SHP77 (cell line): ENCODE measurements at regions not wholly inside any gene's neighbourhood (a gene's known extent, or its start where the extent isn't known, plus 50 kb on each side); places are given as distances from the start of the nearest gene placed in this dataset.

ENCODE experiments used
- DNase-seq, 2 experiments: peaks; one replicate each; lab custom pipeline; 2025; lab: John Stamatoyannopoulos, UW

GRCh38 chr12:115020091-115020490 lies 336.1 kb upstream of the TBX3 start:
- DNase-seq: no peak

- no peak for DNase-seq
Observed at GRCh38 chr12:115017346-115017745, 333.4 kb upstream of the TBX3 start.

DNA sequence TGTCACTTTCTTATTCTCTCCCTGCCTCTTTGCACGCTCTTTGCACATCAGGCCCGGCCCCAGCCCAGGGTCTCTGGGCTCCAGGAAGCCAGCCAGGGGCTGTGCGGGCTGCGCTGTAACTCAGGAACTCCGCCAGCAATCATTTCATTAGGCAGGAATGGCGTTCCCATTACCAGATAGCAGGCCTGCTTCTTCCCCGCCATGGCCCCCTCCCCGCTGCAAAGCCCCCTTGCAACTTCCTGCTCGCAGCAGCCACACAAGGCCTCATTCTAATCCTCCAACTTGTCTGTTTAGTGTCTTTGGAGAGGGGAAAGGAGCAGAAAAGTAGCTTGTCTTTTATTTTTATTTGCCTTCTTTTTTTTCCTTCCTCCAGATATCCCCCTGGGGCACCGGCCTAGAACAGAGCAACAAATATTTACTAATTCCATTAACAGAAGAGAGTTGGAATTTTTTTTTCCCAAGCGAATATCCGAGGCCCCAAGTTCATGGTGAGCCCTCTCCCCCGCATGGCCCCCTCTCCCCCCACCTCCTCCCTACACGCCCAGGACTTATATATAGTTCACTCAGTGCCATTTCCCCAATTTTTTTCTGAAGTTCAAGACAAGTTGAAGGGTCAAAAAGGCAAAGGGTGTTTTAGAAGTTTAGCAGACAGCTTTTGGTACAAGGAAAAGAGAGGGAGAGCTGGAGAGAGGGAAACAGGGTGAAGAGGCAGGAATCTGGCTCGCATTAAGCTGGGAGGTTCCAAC lies 329.4 kb upstream of the TBX3 start:
- DNase-seq: no peak

- no peak for DNase-seq
Observed at GRCh38 chr12:115012861-115013235, 328.9 kb upstream of the TBX3 start.

DNA sequence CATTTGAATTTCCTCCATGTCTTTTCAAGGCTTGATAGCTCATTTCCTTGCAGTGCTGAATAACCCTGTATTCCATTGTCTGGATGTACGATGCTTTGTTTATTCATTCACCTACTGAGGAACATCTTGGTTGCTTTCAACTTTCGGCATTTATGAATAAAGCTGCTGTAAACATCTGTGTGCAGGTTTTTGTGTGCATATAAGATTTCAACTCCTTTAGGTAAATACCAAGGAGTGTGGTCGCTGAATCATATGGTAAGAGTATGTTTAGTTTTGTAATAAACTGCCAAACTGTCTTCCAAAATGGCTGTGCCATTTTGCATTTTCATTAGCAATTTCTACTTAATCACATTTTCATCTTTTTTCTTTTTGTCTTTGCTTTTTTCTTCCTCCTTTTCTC lies 327.7 kb upstream of the TBX3 start:
- no peak for DNase-seq

GRCh38 chr12:115010324-115010995 lies 326.5 kb upstream of the TBX3 start:
- DNase-seq: no peak

DNA sequence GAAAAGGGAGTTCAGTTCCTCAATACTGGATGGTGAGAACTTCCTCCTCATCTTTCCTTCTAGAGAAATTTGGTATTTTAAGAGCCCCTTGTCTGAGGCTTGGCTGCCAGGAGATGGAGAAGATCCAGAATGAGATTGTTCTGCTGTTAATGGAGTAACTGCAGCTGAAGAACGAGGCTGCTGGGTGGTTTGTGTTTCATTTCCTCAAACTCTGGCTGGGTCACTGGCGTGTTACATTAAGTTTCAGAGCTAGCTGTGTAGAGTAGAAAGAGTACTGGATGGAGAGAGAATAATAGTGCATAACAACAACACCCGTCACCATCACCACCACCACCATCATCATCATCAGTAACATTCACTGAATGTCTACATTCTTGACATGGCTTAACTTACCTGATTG lies 325.0 kb upstream of the TBX3 start:
- DNase-seq: no peak

DNA sequence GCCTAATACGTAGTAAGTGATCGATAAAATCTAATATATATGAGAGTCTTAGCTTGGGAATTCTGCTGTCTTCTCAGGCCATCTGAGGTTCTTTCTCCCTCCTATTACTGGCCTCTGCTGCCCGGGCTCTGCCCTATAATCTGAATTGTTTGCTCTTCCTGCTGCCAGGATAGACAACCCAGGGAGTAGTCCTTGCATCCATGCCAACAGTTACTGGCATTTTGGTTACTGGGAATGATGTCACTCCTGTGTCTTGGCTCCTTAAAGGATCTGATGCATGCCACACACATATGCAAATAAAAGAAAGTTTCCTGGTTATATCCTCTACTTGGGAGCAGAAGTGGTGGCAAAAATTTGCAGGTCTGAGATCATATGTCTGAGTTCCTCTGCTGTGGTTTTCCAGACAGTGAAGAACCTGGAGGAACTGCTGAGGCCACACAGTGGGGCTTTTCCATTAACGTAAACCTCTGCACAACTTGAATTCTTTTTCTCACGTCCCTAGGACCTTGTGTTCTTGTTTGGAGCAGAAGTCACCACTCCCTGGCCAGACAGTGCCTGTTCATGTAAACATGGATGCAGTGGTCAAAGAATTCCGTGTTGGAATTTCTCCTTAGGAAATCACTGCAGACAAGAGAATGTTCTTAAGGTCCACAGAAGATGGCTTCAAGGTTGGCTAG lies 320.6 kb upstream of the TBX3 start:
- no peak for DNase-seq

- DNase-seq: no peak
Observed at GRCh38 chr12:115002434-115002833, 318.5 kb upstream of the TBX3 start.

- DNase-seq: no peak
Observed at GRCh38 chr12:115001571-115002180, 317.7 kb upstream of the TBX3 start.

GRCh38 chr12:115000038-115000437 lies 316.1 kb upstream of the TBX3 start:
- DNase-seq: no peak

- no peak for DNase-seq
Observed at GRCh38 chr12:114998750-114999128, 314.8 kb upstream of the TBX3 start.

GRCh38 chr12:114998118-114998749 lies 314.3 kb upstream of the TBX3 start:
- DNase-seq: no peak

GRCh38 chr12:114996382-114996781 lies 312.4 kb upstream of the TBX3 start:
- DNase-seq: no peak

DNA sequence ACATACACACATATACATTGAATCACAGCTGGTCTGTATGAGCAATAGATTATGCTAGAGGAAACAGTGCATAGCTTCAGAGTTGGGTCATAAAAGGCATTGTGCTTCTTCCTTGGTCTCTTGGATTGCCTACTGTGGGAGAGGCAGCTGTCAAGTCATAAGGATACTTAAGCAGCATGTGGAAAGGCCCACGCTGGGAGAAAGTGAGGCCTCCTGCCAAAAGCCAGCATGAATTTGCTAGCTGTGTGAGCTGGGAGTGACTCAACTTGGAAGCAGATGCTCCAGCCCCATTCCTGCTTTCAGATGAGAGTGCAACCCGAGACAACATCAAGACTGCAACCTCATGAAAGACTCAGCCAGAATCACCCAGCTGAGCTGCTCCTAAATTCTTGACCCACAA lies 311.9 kb upstream of the TBX3 start:
- no peak for DNase-seq

DNA sequence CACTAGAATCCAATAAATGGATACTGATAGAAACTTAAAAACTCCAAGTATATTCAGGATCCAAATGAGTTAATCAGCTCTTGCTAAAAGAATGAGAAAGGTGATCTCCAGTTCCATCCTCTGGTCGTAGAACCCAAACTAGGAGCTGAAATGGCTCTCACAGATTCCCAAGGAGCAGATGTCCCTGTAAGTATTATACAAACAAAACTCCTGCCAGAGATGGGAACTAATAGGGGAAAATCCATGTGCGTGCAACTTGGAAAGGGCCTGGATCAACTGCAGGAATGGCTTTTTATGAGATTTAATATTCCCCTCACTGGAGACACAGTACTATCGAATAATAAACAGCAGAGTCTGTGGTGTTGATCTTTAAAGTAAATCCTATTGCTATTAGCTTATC lies 309.2 kb upstream of the TBX3 start:
- no peak for DNase-seq

DNA sequence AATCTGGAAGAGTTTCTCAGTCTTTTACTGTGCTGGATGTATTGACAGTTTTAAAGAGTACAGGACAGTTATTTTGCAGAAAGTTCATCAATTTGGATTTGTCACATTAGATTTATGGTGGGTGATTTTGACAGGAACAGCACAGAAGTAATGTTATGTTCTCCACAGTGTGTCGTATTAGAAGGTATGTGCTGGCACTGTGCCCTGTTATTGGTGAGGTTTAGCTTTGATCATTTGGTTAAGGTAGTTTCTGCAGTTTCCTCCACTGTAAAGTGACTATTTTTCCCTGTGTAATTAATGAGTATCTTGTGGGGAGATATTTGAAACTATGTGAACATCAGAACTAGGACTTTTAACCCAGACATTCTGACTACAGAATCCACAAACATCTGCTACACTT lies 308.5 kb upstream of the TBX3 start:
- DNase-seq: no peak

GRCh38 chr12:114990381-114990780 lies 306.4 kb upstream of the TBX3 start:
- DNase-seq: no peak

DNA sequence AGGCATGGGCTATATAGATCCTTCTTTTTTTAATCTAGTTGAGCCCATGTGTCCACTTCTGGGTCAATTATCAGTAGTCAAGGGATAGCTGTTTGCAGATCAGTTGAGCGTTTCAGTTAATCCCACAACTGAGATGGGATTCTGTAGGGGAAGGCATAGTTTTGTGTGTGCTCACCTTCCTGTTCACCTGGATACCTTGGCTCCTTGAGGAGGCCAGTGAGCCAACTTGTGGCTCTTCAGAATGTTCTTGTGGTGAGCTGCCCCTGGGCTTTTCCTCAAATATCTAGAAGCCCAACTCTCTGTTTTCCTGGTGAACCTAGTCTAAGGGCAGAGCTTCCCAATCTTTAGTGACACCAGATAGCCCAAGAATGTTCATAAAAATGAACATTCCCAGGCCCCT lies 302.9 kb upstream of the TBX3 start:
- no peak for DNase-seq

DNA sequence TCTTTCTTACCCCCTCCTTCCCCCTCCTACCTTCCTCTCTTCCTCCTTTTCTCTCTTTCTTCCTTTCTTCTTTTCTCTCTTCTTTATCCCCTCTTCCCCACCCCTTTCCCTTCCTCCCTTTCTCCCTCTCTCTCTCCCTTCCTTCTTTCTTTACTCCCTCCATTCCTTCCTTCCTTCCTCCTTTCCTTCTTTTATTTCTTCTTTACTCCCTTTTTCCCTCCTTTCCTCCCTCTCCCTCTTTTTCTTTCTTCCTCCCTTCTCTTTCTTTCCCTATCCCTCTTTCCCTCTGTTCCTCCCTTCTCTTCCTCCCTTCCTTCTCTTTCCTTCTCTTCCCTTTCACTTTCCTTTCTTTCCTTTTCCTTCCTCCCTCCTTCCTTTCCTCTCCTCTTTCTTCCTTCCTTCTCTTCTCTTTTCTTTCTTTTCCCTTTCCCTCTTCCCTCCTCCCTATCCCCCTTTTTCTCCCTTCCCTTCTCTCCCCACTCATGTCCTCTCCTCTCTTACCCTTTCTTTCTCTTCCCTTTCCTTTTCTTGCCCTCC lies 302.3 kb upstream of the TBX3 start:
- no peak for DNase-seq

DNA sequence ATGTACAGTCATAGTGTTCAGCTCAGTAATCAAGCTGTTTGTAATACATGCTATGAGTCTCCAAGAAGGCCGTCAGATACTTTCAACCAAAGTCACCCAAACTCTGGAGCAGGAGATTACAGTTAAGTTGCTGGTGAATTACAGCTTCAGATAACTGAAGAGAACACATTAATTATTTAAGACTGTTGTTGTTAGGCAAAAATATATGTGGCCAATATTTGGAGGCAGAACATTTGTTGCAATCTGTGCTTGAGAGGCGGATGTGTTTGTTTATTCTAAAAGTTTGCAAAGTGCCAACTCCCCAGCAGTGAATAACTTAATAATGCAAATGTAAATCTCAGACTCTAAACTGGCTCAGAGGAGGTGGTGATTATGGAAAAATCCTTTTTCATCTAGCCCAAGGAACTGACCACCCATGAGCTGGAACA lies 300.7 kb upstream of the TBX3 start:
- DNase-seq: no peak

DNA sequence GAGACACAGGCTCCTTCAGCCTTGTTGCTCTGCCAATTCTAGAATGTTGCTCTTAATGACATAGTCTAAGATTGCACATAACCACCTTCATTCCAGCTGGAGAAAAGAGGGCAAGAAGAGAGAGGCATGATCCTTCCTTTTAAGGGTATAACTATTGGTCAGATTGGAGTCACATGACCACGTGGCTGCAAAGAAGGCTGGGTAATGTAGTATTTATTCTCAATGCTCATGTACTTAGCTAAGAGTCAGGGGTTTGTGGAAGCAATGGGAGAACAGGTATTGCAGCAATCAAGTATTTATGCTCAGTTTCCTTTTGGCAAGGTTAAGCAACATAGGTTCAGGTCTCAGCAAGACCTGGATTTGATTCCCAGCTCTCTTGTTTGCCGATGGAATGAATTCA lies 298.8 kb upstream of the TBX3 start:
- DNase-seq: no peak
